Astrocyte of the cerebellum (primary cell): ENCODE measurements at regions not wholly inside any gene's neighbourhood (a gene's known extent, or its start where the extent isn't known, plus 50 kb on each side); places are given as distances from the start of the nearest gene placed in this dataset.

Experiments used
- DNase-seq: peaks from one replicate; pipeline ENCODE4 v3.0.0-alpha.2; 2011; ENCODE audit warnings: low read depth
- H3K4me3 ChIP-seq: 2 replicates; pipeline ENCODE4 v1.5.1; 2011; ENCODE audit warnings: mild to moderate bottlenecking, low read depth, low read length, moderate library complexity
- CTCF ChIP-seq: IDR thresholded peaks from 2 replicates; pipeline ENCODE4 v1.5.1; 2012; ENCODE audit warnings: low read length, low read depth, moderate library complexity, mild to moderate bottlenecking; ENCODE audit errors: missing control alignments
- in situ Hi-C: cut with HindIII; loops from 2 replicates; pipeline ENCODE4 v1.10.0; 2017; ENCODE audit warnings: low sequenced_read_pairs

GRCh38 chr13:39887387-39887786, 231.9 kb downstream of the COG6 start:
- H3K4me3 ChIP-seq, result no peak overlapping the region
- TF ChIP-seq CTCF, result no peak
- DNase-seq, result no peak
- in situ Hi-C loops, result no loop called here

- H3K4me3 ChIP-seq, result no peak overlapping the region
- in situ Hi-C loops, result no loop called here
- no peak for DNase-seq
- TF ChIP-seq CTCF, result no peak
Measured at GRCh38 chr13:39888865-39889810, 233.7 kb downstream of the COG6 start.

GRCh38 chr13:39890537-39890936, 235.1 kb downstream of the COG6 start:
- H3K4me3 ChIP-seq, result no peak overlapping the region
- no peak for TF ChIP-seq CTCF
- no peak for DNase-seq
- in situ Hi-C loops, result no loop called here

GRCh38 chr13:39892721-39893685, 237.5 kb downstream of the COG6 start:
- in situ Hi-C loops, result no loop called here
- H3K4me3 ChIP-seq, result no peak overlapping the region
- TF ChIP-seq CTCF, result no peak
- no peak for DNase-seq

- in situ Hi-C loops, result no loop called here
- DNase-seq, result no peak
- H3K4me3 ChIP-seq, result no peak overlapping the region
- no peak for TF ChIP-seq CTCF
Measured at GRCh38 chr13:39893808-39894207, 238.3 kb downstream of the COG6 start.

- in situ Hi-C loops, result no loop called here
- DNase-seq, result no peak
- H3K4me3 ChIP-seq, result no peak overlapping the region
- TF ChIP-seq CTCF, result no peak
Measured at GRCh38 chr13:39894586-39894985, 239.1 kb downstream of the COG6 start.
